ENCODE measurements at regions not wholly inside any gene's neighbourhood (a gene's known extent, or its start where the extent isn't known, plus 50 kb on each side); places are given as distances from the start of the nearest gene placed in this dataset.

GRCh38 chr4:35364321-35364870 lies 879.9 kb downstream of the ARAP2 start:
- no peak overlapping the region for H3K4me3 ChIP-seq (replicated peaks; ENCODE audit: low read depth, low read length)
- no peak for DNase-seq (ENCODE audit: extremely low read depth, low read depth)
- no peak for TF ChIP-seq CTCF (IDR thresholded peaks at IDR 0.05; ENCODE audit: low read depth, low read length, missing control alignments)

GRCh38 chr4:35365186-35365585 lies 879.1 kb downstream of the ARAP2 start:
- no peak for DNase-seq (ENCODE audit: extremely low read depth, low read depth)
- TF ChIP-seq CTCF (IDR thresholded peaks at IDR 0.05; ENCODE audit: low read depth, low read length, missing control alignments), result no peak
- H3K4me3 ChIP-seq (replicated peaks; ENCODE audit: low read depth, low read length), result no peak overlapping the region

- no peak overlapping the region for H3K4me3 ChIP-seq (replicated peaks; ENCODE audit: low read depth, low read length)
- TF ChIP-seq CTCF (IDR thresholded peaks at IDR 0.05; ENCODE audit: low read depth, low read length, missing control alignments), result no peak
Observed at GRCh38 chr4:35399912-35400311, 844.4 kb downstream of the ARAP2 start.

GRCh38 chr4:35423104-35423503 lies 821.2 kb downstream of the ARAP2 start:
- DNase-seq (ENCODE audit: extremely low read depth, low read depth), result no peak
- TF ChIP-seq CTCF (IDR thresholded peaks at IDR 0.05; ENCODE audit: low read depth, low read length, missing control alignments), result no peak
- H3K4me3 ChIP-seq (replicated peaks; ENCODE audit: low read depth, low read length), result no peak overlapping the region

More at GRCh38 chr4:35399912-35400311, 844.4 kb downstream of the ARAP2 start:
- DNase-seq (ENCODE audit: extremely low read depth, low read depth), result no peak

- TF ChIP-seq CTCF (IDR thresholded peaks at IDR 0.05; ENCODE audit: low read depth, low read length, missing control alignments), result no peak
- DNase-seq (ENCODE audit: extremely low read depth, low read depth), result no peak
- no peak overlapping the region for H3K4me3 ChIP-seq (replicated peaks; ENCODE audit: low read depth, low read length)
Observed at GRCh38 chr4:35447474-35447873, 796.8 kb downstream of the ARAP2 start.

GRCh38 chr4:35459045-35459444 lies 785.3 kb downstream of the ARAP2 start:
- no peak for TF ChIP-seq CTCF (IDR thresholded peaks at IDR 0.05; ENCODE audit: low read depth, low read length, missing control alignments)

More at GRCh38 chr4:35459045-35459444, 785.3 kb downstream of the ARAP2 start:
- no peak for DNase-seq (ENCODE audit: extremely low read depth, low read depth)
- H3K4me3 ChIP-seq (replicated peaks; ENCODE audit: low read depth, low read length), result no peak overlapping the region

Data from HFF-Myc (cell line).